ENCODE measurements at regions not wholly inside any gene's neighbourhood (a gene's known extent, or its start where the extent isn't known, plus 50 kb on each side); places are given as distances from the start of the nearest gene placed in this dataset.
"Not testable (repeated sequence)": the region's sequence is repeated elsewhere in the genome, so short reads cannot be mapped to it uniquely, and the experiment has no call there.

GRCh38 chr2:87324335-87325041 lies 302.8 kb upstream of the PLGLB1 start:
- H3K9me3 ChIP-seq; H3K4me3 ChIP-seq; H3K4me1 ChIP-seq; DNase-seq (ENCODE audit: low spot score); H3K27me3 ChIP-seq; H3K27ac ChIP-seq; H3K36me3 ChIP-seq: not testable (repeated sequence)

- not testable (repeated sequence) for H3K4me3 ChIP-seq
Observed at GRCh38 chr2:87325042-87325910, 303.6 kb upstream of the PLGLB1 start.

GRCh38 chr2:87325911-87326294 lies 304.3 kb upstream of the PLGLB1 start:
- H3K27me3 ChIP-seq; DNase-seq (ENCODE audit: low spot score); H3K27ac ChIP-seq; H3K36me3 ChIP-seq; H3K4me3 ChIP-seq; H3K4me1 ChIP-seq; H3K9me3 ChIP-seq: not testable (repeated sequence)

More at GRCh38 chr2:87325042-87325910, 303.6 kb upstream of the PLGLB1 start:
- not testable (repeated sequence) for DNase-seq (ENCODE audit: low spot score); H3K9me3 ChIP-seq; H3K36me3 ChIP-seq; H3K4me1 ChIP-seq; H3K27me3 ChIP-seq; H3K27ac ChIP-seq

GRCh38 chr2:87326754-87327153 lies 305.1 kb upstream of the PLGLB1 start:
- H3K36me3 ChIP-seq; H3K9me3 ChIP-seq; DNase-seq (ENCODE audit: low spot score); H3K4me1 ChIP-seq; H3K27me3 ChIP-seq; H3K27ac ChIP-seq; H3K4me3 ChIP-seq: not testable (repeated sequence)

GRCh38 chr2:87327648-87328371 lies 306.2 kb upstream of the PLGLB1 start:
- DNase-seq (ENCODE audit: low spot score); H3K4me1 ChIP-seq; H3K36me3 ChIP-seq; H3K9me3 ChIP-seq; H3K27ac ChIP-seq; H3K4me3 ChIP-seq; H3K27me3 ChIP-seq: not testable (repeated sequence)

- not testable (repeated sequence) for H3K4me1 ChIP-seq; H3K4me3 ChIP-seq; H3K9me3 ChIP-seq; H3K36me3 ChIP-seq; H3K27ac ChIP-seq; DNase-seq (ENCODE audit: low spot score); H3K27me3 ChIP-seq
Observed at GRCh38 chr2:87329529-87329928, 307.9 kb upstream of the PLGLB1 start.

GRCh38 chr2:87330486-87330885 lies 308.8 kb upstream of the PLGLB1 start:
- H3K27ac ChIP-seq; DNase-seq (ENCODE audit: low spot score); H3K4me3 ChIP-seq; H3K27me3 ChIP-seq; H3K4me1 ChIP-seq; H3K36me3 ChIP-seq; H3K9me3 ChIP-seq: not testable (repeated sequence)

- not testable (repeated sequence) for H3K4me3 ChIP-seq; H3K27me3 ChIP-seq; H3K36me3 ChIP-seq; DNase-seq (ENCODE audit: low spot score); H3K9me3 ChIP-seq; H3K4me1 ChIP-seq; H3K27ac ChIP-seq
Observed at GRCh38 chr2:87331940-87332583, 310.4 kb upstream of the PLGLB1 start.

- DNase-seq (ENCODE audit: low spot score); H3K27ac ChIP-seq; H3K27me3 ChIP-seq; H3K4me1 ChIP-seq; H3K36me3 ChIP-seq; H3K9me3 ChIP-seq; H3K4me3 ChIP-seq: not testable (repeated sequence)
Observed at GRCh38 chr2:87334888-87335287, 313.2 kb upstream of the PLGLB1 start.

- not testable (repeated sequence) for H3K4me1 ChIP-seq, H3K27ac ChIP-seq, H3K4me3 ChIP-seq
Observed at GRCh38 chr2:87338998-87339397, 317.4 kb upstream of the PLGLB1 start.

More at GRCh38 chr2:87338998-87339397, 317.4 kb upstream of the PLGLB1 start:
- not testable (repeated sequence) for DNase-seq (ENCODE audit: low spot score); H3K9me3 ChIP-seq; H3K36me3 ChIP-seq; H3K27me3 ChIP-seq

Measured in right atrium auricular region (tissue), 2 donors.